Muscle layer of colon (tissue), 2 donors: ENCODE measurements at regions not wholly inside any gene's neighbourhood (a gene's known extent, or its start where the extent isn't known, plus 50 kb on each side); places are given as distances from the start of the nearest gene placed in this dataset.
A peak's percentile ranks its signal among the peaks of the same experiment; 100 is the strongest.
"Not testable (repeated sequence)": the region's sequence is repeated elsewhere in the genome, so short reads cannot be mapped to it uniquely, and the experiment has no call there.

Experiments
- H3K27ac ChIP-seq: one replicate; pipeline ENCODE4 v1.7.0; 2013; ENCODE audit warnings: low read depth, mild to moderate bottlenecking, low read length, moderate library complexity
- H3K27me3 ChIP-seq, 2 donors: one replicate each; pipeline ENCODE4 v1.7.0; 2013; ENCODE audit warnings: low read length in 2 of 2, mild to moderate bottlenecking in 2 of 2; ENCODE audit not compliant: insufficient read depth in 2 of 2, control insufficient read depth in 1 of 2
- H3K36me3 ChIP-seq: one replicate; pipeline ENCODE4 v1.7.0; 2013; ENCODE audit warnings: mild to moderate bottlenecking, low read length; ENCODE audit not compliant: insufficient read depth
- H3K4me1 ChIP-seq: one replicate; pipeline ENCODE4 v1.7.0; 2013; ENCODE audit warnings: mild to moderate bottlenecking, low read length; ENCODE audit not compliant: insufficient read depth
- H3K4me3 ChIP-seq, 2 donors: one replicate each; pipeline ENCODE4 v1.7.0; 2013; ENCODE audit warnings: low read length in 2 of 2, low read depth in 1 of 2, mild to moderate bottlenecking in 1 of 2, moderate library complexity in 1 of 2
- H3K9ac ChIP-seq: one replicate; pipeline ENCODE4 v1.7.0; 2013; ENCODE audit warnings: low read length
- H3K9me3 ChIP-seq: one replicate; pipeline ENCODE4 v1.7.0; 2013; ENCODE audit warnings: mild to moderate bottlenecking, low read length
- donor health status: abdominal sarcoma.
- donor health status: Adenocarcinoma of cecum.

DNA sequence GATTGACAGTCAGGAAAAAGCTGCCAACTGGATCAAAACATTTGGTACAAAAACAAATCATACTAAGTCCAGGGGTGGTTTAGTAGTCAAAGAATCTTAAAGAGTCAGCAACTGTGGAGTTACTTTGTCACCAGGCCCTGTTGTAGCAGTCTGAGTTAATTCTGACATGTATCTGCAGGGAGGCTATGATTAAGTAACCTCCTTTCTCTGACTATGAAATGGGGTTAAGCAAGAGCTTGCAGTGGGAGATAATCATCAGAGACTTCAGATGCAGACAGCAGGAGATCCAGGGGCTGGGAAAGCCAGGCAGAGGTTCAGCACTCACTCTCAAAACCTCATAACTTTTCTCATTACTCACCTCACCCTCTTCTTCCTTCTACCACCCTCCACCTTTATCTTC, 99.2 kb upstream of the BTG3 start:
- Histone ChIP-seq H3K36me3 (no peaks in the 10 kb centered on the region), H3K27me3 (no peaks in the 10 kb centered on the region), H3K4me3 (no peak overlapping the region), H3K9me3 (no peaks in the 10 kb centered on the region), H3K4me1 (no peaks in the 10 kb centered on the region), H3K27ac (no peak overlapping the region), H3K9ac (no peak overlapping the region)

DNA sequence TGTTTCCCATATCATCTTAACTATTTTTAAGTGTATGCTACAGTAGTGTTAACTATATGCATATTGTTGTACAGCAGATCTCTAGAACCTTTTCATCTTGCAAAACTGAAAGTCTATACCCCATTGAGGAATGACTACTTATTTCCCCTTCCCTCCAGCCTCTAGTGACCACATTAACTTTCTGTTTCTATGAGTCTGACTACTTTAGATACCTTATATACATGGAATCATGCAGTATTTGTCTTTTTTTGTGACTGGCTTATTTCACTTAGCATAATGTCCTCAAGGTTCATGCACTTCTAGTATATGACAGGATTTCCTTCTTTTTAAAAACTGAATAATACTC, 96.5 kb upstream of the BTG3 start:
- H3K36me3 ChIP-seq, result no peaks in the 10 kb centered on the region
- H3K4me1 ChIP-seq, result no peaks in the 10 kb centered on the region
- H3K27ac ChIP-seq, result no peak overlapping the region
- no peak overlapping the region for H3K9ac ChIP-seq
- H3K9me3 ChIP-seq, result no peaks in the 10 kb centered on the region
- no peak overlapping the region for H3K4me3 ChIP-seq
- H3K27me3 ChIP-seq, result no peaks in the 10 kb centered on the region

DNA sequence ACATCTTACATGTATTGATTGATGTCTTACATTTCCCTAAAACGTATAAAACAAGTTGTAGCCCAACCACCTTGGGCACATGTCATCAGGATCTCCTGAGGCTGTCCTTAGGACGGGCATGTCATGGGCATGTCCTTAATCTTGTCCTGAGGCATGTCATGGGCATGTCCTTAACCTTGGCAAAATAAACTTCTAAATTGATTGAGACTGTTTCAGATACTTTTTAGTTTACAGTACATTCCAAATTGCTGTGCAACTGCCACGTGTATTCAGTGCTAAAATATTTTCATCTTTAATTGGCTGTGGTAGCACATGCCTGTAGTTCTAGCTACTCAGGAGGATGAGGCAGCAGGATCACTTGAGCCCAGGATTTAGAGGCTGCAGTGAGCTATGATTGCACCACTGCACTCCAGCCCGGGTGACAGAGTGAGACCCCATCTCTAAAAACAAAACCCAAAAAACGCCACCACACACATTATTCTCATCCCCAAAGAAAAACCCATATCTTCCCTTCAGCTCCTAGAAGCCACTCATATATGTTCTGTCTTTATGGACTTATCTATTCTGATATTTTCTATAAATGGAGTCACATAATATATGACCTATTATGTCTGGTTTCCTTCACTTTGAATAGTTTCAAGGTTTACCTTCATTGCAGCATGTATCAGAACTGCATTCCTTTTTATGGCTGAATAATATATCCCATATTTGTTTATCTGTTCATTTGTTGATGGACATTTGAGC, 96.0 kb upstream of the BTG3 start:
- Histone ChIP-seq H3K9ac (no peak overlapping the region), H3K4me3 (no peak overlapping the region), H3K36me3 (no peaks in the 10 kb centered on the region), H3K27me3 (no peaks in the 10 kb centered on the region), H3K9me3 (no peaks in the 10 kb centered on the region), H3K4me1 (no peaks in the 10 kb centered on the region), H3K27ac (no peak overlapping the region)

DNA sequence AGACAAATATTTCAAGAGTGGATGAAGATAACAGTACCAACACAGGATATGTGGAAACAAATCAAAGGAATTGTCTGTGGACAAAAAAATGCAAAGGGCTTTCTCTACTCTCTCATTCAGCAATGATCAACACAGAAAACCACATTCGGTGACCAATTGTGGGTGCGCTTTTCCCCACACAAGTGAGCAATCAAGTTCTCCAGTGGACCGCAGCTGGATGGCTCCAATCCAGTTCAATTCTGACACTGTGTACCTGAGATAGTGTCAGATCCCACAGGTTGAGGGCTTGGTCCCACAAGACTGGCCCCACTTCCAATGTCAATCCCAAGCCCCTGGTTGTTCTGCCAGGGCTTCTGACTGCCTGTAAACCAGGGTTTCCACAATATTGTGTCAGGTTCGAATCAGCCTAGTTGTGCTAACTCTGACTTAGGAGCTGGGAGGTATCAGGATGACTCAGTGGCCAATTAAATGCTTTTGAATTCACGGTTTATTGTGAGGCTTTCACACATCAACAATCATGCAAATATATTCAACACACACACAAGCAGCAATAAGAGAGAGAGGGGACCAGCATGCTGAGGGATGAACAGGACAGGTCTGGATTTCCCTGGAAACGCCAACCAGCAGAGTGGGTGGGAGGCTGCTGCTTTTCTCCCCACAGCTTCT, 87.0 kb upstream of the BTG3 start:
- Histone ChIP-seq H3K9ac (no peak overlapping the region), H3K36me3 (no peaks in the 10 kb centered on the region), H3K4me1 (no peaks in the 10 kb centered on the region), H3K4me3 (no peak overlapping the region), H3K27ac (no peak overlapping the region), H3K27me3 (no peaks in the 10 kb centered on the region), H3K9me3 (no peaks in the 10 kb centered on the region)

DNA sequence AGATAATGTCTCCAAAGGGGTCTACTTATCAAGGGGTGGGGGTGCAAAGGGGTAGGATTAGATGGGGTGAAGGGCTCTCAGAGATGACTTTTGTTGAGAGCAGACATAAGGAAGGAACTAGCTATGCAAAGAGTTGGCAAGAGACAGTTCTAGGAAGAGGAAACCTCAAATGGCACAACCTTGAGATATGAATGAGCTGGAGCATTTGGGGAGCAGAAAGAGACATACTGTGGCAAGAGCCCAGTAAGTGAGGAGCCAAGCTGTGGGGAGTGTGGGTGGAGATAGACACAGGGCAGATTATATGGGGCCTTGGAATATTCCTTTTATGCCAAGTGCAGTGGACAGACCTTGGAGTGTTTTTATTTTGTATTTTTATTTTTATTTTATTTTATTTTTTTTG, 84.8 kb upstream of the BTG3 start:
- Histone ChIP-seq H3K27me3 (no peaks in the 10 kb centered on the region), H3K27ac (no peak overlapping the region), H3K36me3 (no peaks in the 10 kb centered on the region), H3K4me1 (no peaks in the 10 kb centered on the region), H3K4me3 (no peak overlapping the region), H3K9me3 (no peaks in the 10 kb centered on the region), H3K9ac (no peak overlapping the region)

DNA sequence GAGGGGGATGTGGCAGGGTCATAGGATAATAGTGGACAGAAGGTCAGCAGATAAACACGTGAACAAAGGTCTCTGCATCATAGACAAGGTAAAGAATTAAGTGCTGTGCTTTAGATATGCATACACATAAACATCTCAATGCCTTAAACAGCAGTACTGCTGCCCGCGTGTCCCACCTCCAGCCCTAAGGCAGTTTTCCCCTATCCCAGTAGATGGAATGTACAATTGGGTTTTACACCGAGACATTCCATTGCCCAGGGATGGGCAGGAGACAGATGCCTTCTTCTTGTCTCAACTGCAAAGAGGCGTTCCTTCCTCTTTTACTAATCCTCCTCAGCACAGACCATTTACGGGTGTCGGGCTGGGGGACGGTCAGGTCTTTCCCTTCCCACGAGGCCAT, 81.7 kb upstream of the BTG3 start:
- H3K9me3 ChIP-seq, H3K4me1 ChIP-seq, H3K27me3 ChIP-seq, H3K4me3 ChIP-seq, H3K9ac ChIP-seq, H3K27ac ChIP-seq, H3K36me3 ChIP-seq: not testable (repeated sequence)

DNA sequence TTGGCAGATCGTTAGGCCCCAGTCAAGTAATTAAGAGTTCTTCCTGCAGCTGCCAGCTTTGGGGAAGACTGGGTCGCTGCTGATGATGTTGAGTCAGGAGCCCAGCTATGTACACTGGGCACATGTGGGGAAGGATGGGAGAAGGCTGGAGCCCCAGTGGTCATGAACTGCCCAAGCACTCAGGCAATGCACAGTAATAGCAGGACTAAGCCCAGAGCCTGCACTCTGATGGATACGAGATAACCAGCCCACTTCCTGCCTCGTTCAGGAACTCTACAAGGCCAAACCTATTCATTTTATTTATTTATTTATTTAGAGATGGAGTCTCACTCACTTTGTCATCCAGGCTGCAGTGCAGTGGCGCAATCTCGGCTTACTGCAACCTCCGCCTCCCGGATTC, 81.1 kb upstream of the BTG3 start:
- Histone ChIP-seq H3K4me3 (no peak overlapping the region), H3K9me3 (no peaks in the 10 kb centered on the region), H3K9ac (no peak overlapping the region), H3K36me3 (no peaks in the 10 kb centered on the region), H3K4me1 (peaks cover 10% of the 10 kb centered on the region), H3K27ac (no peak overlapping the region), H3K27me3 (no peaks in the 10 kb centered on the region)

DNA sequence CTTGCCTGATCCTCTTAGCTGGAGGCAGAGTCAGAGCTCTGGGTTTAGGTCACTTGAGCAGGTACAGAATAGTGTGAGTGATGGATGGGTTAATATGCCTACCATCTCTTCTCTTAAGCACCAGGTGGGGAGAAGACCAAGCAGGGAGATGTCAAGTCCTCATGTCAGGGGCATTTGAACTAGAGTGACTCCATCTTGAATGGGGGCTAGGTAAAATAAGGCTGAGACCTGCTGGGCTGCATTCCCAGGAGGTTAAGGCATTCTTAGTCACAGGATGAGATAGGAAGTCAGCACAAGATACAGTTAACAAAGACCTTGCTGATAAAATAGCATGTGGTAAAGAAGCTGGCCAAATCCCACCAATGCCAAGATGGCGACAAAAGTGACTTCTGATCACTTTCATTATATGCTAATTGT, 77.4 kb upstream of the BTG3 start:
- Histone ChIP-seq H3K4me3 (no peak overlapping the region), H3K4me1 (peaks cover 10% of the 10 kb centered on the region), H3K36me3 (no peaks in the 10 kb centered on the region), H3K9ac (no peak overlapping the region), H3K9me3 (no peaks in the 10 kb centered on the region), H3K27ac (no peak overlapping the region), H3K27me3 (no peaks in the 10 kb centered on the region)

DNA sequence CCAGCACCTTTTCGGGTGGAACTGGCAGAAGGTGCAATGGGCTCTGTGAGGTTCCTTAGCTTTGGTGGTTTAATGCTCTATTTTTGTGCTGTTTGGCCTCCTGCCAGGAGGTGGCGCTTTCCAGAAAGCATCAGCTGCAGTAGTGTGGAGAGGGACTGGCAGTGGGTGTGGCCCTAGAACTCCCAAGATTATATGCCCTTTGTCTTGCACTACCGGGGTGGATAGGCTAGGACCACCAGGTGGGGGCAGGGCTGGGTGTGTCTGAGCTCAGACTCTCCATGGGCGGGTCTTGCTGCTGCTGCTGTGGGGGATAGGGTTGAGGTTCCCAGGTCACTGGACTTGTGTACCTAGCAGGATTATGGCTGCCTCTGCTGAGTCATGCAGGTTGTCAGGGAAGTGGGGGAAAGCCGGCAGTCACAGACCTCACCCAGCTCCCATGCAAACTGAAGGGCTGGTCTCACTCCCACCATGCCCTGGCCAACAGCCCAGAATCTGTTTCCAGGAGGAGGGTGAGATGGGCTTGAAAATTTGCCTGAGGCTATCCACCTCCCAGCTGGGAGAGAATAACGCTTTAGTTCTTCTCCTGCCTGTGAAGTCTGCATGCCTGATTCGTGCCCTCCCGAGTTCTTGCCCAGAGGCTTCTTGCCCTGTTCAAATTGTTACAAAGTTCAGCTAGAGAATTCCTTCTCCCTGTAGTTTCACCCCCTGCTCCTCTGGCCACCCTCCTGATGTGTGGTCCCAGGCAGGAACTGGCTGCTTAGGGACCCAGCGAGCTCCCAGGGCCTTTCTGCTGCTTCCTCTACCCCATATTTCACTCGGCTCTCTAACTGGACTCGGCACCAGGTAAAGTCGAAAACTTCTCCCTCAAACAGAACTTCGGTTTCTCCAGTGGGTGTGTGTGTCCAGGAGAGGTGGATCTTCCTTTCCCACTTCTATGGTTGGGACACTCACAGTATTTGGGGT, 76.5 kb upstream of the BTG3 start:
- Histone ChIP-seq H3K4me3 (peak overlapping the region in 1 of 2 donors; percentile 23), H3K27ac (no peak overlapping the region), H3K4me1 (peaks cover 10% of the 10 kb centered on the region), H3K27me3 (no peaks in the 10 kb centered on the region), H3K9me3 (no peaks in the 10 kb centered on the region), H3K36me3 (no peaks in the 10 kb centered on the region), H3K9ac (no peak overlapping the region)

DNA sequence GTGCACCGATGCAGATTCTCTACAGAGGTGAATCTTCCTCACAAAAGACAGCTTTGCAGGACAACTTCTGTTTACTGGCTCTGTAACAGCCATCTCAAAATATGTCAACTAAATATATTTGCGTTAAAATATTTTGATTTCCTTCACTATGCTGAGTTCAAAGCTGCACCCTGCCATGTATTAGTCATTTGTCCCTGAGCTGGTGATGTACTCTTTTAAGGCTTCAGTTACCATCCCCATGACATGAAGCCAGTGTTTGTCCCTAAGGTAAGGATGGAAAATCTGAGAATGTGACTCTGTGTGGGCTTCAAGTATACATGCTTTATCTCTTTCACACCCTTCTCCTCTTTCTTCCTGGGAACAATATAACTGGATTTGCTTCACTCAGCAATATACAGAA, 70.2 kb upstream of the BTG3 start:
- H3K27ac ChIP-seq, result no peak overlapping the region
- H3K9ac ChIP-seq, result no peak overlapping the region
- no peaks in the 10 kb centered on the region for H3K4me1 ChIP-seq
- H3K36me3 ChIP-seq, result no peaks in the 10 kb centered on the region
- no peaks in the 10 kb centered on the region for H3K9me3 ChIP-seq
- no peaks in the 10 kb centered on the region for H3K27me3 ChIP-seq
- H3K4me3 ChIP-seq, result no peak overlapping the region

DNA sequence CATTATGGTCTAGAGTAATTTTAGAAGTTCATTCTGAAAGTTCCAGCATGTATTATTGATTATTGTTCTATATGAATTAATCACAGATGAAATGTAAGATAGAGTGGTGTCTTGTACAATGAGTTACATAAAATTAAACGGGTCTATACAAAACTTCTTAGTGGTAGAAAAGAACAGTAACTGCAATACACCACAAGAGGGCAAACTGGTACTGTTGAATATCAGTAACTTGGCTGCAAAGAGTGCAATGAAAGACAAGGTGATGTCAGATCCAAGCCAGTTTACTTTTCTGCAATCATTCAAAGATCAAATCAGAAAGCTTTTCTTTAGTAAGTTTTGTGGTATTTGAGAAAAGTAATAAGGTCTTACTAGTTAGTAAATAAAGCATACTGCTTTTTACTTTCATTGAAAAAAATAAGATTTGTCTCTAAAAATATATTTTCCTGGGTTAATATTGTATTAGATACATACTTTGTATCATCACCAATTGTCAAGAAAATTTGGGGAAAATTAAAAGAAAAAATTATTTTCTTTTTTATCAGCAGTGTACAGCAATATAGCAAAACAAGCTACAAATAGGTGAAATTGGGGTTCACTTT, 66.4 kb upstream of the BTG3 start:
- no peak overlapping the region for H3K4me3 ChIP-seq
- no peak overlapping the region for H3K27ac ChIP-seq
- H3K36me3 ChIP-seq, result no peaks in the 10 kb centered on the region
- H3K9me3 ChIP-seq, result no peaks in the 10 kb centered on the region
- no peaks in the 10 kb centered on the region for H3K4me1 ChIP-seq
- H3K27me3 ChIP-seq, result no peaks in the 10 kb centered on the region
- no peak overlapping the region for H3K9ac ChIP-seq
